ENCODE measurements at regions not wholly inside any gene's neighbourhood (a gene's known extent, or its start where the extent isn't known, plus 50 kb on each side); places are given as distances from the start of the nearest gene placed in this dataset.

- TF ChIP-seq KLF11 (CRISPR knock-in tag; IDR thresholded peaks at IDR 0.05) (no peak), KAT2B (IDR thresholded peaks at IDR 0.05; ENCODE audit: borderline replicate concordance, low read depth, low read length) (no peak), ZNF580 (CRISPR knock-in tag; IDR thresholded peaks at IDR 0.05; ENCODE audit: borderline replicate concordance, low read depth) (no peak)
Observed at GRCh38 chr12:118706437-118706836, 274.9 kb upstream of the SRRM4 start (continued).

- CTCF ChIA-PET (ENCODE audit: low intra/inter-chr PET ratio, low total read pairs) = no interaction called here
- BruUV-seq (replicated peaks) = no TSS peak
- H4K20me1 ChIP-seq (ENCODE audit: insufficient read depth, low read length) = no peaks in the 10 kb centered on the region
Observed at GRCh38 chr12:118709946-118710345, 271.4 kb upstream of the SRRM4 start.

More at GRCh38 chr12:118709946-118710345, 271.4 kb upstream of the SRRM4 start:
- FAIRE-seq (no peak), DNase-seq (ENCODE audit: low spot score) (no peak), ATAC-seq (no peak)
- Histone ChIP-seq H3K9me3 (ENCODE audit: low read length) (no peaks in the 10 kb centered on the region), H3K27me3 (ENCODE audit: control insufficient read depth in 1 of 2, insufficient read depth in 2 of 2, low read length in 2 of 2) (no peaks in the 10 kb centered on the region), H2AFZ (ENCODE audit: low read length) (no peak overlapping the region), H3K9ac (ENCODE audit: insufficient read depth, low read depth, low read length) (no peak overlapping the region), H3K36me3 (replicated peaks in 1 of 2; ENCODE audit: control insufficient read depth in 1 of 2, insufficient read depth in 2 of 2, low read length in 2 of 2) (no peaks in the 10 kb centered on the region), H3K27ac (ENCODE audit: extremely low read length, insufficient read depth, low read length) (no peak overlapping the region), H3K4me3 (replicated peaks in 1 of 3; ENCODE audit: insufficient read depth in 1 of 3, low read depth in 2 of 3, low read length in 3 of 3) (no peak overlapping the region), H3K4me2 (ENCODE audit: low read depth, low read length) (no peak overlapping the region), H3K79me2 (ENCODE audit: insufficient read depth, low read length) (no peaks in the 10 kb centered on the region), H3K4me1 (ENCODE audit: insufficient read depth, low read length) (peaks cover 21% of the 10 kb centered on the region)
- POLR2A ChIA-PET = no interaction called here
- 58% methylated on average over 2 of the region's 2 CpGs for WGBS (ENCODE audit: low lambda C conversion rate)
- in situ Hi-C loops (cut with HindIII; ENCODE audit: extremely low pct_ligation_motif_present, low pct_unique_long_range_greater_than_20kb) = no loop called here
- intact Hi-C loops (cut with micrococcal nuclease; ENCODE audit: unreplicated experiment) = no loop called here
- TF ChIP-seq ETS1 (CRISPR knock-in tag; IDR thresholded peaks at IDR 0.05) (no peak), ZFYVE20 (CRISPR knock-in tag; IDR thresholded peaks at IDR 0.05; ENCODE audit: borderline replicate concordance, low read depth) (no peak), RBAK (CRISPR knock-in tag; IDR thresholded peaks at IDR 0.05) (no peak), SIN3A (IDR thresholded peaks at IDR 0.05; ENCODE audit: borderline replicate concordance, low read depth, low read length) (no peak), ZNF282 (IDR thresholded peaks at IDR 0.05; ENCODE audit: partially characterized antibody) (no peak), ZNF781 (CRISPR knock-in tag; IDR thresholded peaks at IDR 0.05; ENCODE audit: borderline replicate concordance, not compliant biosample characterization) (no peak), BHLHE40 (IDR thresholded peaks at IDR 0.05; ENCODE audit: low read length) (no peak), ZNF331 (CRISPR knock-in tag; IDR thresholded peaks at IDR 0.05) (no peak), SNAPC5 (CRISPR knock-in tag; IDR thresholded peaks at IDR 0.05; ENCODE audit: borderline replicate concordance) (no peak), ZNF775 (CRISPR knock-in tag; IDR thresholded peaks at IDR 0.05; ENCODE audit: borderline replicate concordance) (no peak), SCMH1 (CRISPR knock-in tag; IDR thresholded peaks at IDR 0.05; ENCODE audit: borderline replicate concordance) (no peak), HNRNPK (IDR thresholded peaks at IDR 0.05; ENCODE audit: low read depth, low read length, poor library complexity, severe bottlenecking) (no peak), THAP11 (CRISPR knock-in tag; IDR thresholded peaks at IDR 0.05) (no peak), BRF2 (CRISPR knock-in tag; IDR thresholded peaks at IDR 0.05) (no peak)
